H9 (cell line): ENCODE measurements at regions not wholly inside any gene's neighbourhood (a gene's known extent, or its start where the extent isn't known, plus 50 kb on each side); places are given as distances from the start of the nearest gene placed in this dataset.

Experiments
- DNase-seq: peaks from one replicate; pipeline ENCODE4 v3.0.0-alpha.2; 2017
- H2AFZ ChIP-seq: one replicate; pipeline ENCODE4 v1.6.1; 2013; ENCODE audit warnings: mild to moderate bottlenecking, low read length, control low read depth, moderate library complexity
- H2AK5ac ChIP-seq: 2 replicates; pipeline ENCODE4 v1.6.1; 2013; ENCODE audit warnings: low read length, control low read depth, mixed read lengths; ENCODE audit not compliant: insufficient read length
- H2BK120ac ChIP-seq: one replicate; pipeline ENCODE4 v1.6.1; 2013; ENCODE audit warnings: low read depth, mild to moderate bottlenecking, low read length, control low read depth, inconsistent platforms; ENCODE audit not compliant: poor library complexity, severe bottlenecking
- H2BK12ac ChIP-seq: 2 replicates; pipeline ENCODE4 v1.6.1; 2013; ENCODE audit warnings: low read length, control low read depth, mixed read lengths, low read depth; ENCODE audit not compliant: insufficient read length
- H2BK15ac ChIP-seq: 2 replicates; pipeline ENCODE4 v1.6.1; 2013; ENCODE audit warnings: low read depth, low read length, control low read depth
- H2BK20ac ChIP-seq: one replicate; pipeline ENCODE4 v1.6.1; 2013; ENCODE audit warnings: low read depth, mild to moderate bottlenecking, low read length, control low read depth, inconsistent platforms; ENCODE audit not compliant: poor library complexity, severe bottlenecking
- H2BK5ac ChIP-seq: 2 replicates; pipeline ENCODE4 v1.6.1; 2013; ENCODE audit warnings: low read length, control low read depth, mixed read lengths; ENCODE audit not compliant: insufficient read length
- H3K14ac ChIP-seq: 2 replicates; pipeline ENCODE4 v1.6.1; 2013; ENCODE audit warnings: low read length, control low read depth; ENCODE audit not compliant: insufficient read depth
- H3K18ac ChIP-seq: 2 replicates; pipeline ENCODE4 v1.6.1; 2013; ENCODE audit warnings: low read depth, mild to moderate bottlenecking, mixed read lengths, low read length, control low read depth; ENCODE audit not compliant: insufficient read length
- H3K23ac ChIP-seq: 2 replicates; pipeline ENCODE4 v1.6.1; 2013; ENCODE audit warnings: low read length, control low read depth, mixed read lengths, low read depth; ENCODE audit not compliant: insufficient read length
- H3K23me2 ChIP-seq: 2 replicates; pipeline ENCODE4 v1.6.1; 2013; ENCODE audit warnings: low read depth, mild to moderate bottlenecking, mixed read lengths, low read length, control low read depth; ENCODE audit not compliant: insufficient read length, poor library complexity, severe bottlenecking
- H3K27ac ChIP-seq: 2 replicates; pipeline ENCODE4 v1.5.1; 2013; ENCODE audit warnings: low read length, control low read depth, mixed read lengths, low read depth; ENCODE audit not compliant: insufficient read length
- H3K27me3 ChIP-seq: 2 replicates; pipeline ENCODE4 v1.6.1; 2013; ENCODE audit warnings: low read length, control low read depth, inconsistent platforms; ENCODE audit not compliant: insufficient read depth
- H3K4ac ChIP-seq: 2 replicates; pipeline ENCODE4 v1.6.1; 2013; ENCODE audit warnings: low read depth, mild to moderate bottlenecking, control low read depth, inconsistent platforms, low read length, moderate library complexity
- H3K4me1 ChIP-seq: 2 replicates; pipeline ENCODE4 v1.6.1; 2013; ENCODE audit warnings: low read length, control low read depth, inconsistent platforms; ENCODE audit not compliant: insufficient read depth
- H3K4me2 ChIP-seq: 2 replicates; pipeline ENCODE4 v1.6.1; 2013; ENCODE audit warnings: low read length, control low read depth, mixed read lengths; ENCODE audit not compliant: insufficient read length, insufficient read depth
- H3K56ac ChIP-seq: 2 replicates; pipeline ENCODE4 v1.6.1; 2013; ENCODE audit warnings: low read depth, mild to moderate bottlenecking, mixed read lengths, low read length, control low read depth; ENCODE audit not compliant: insufficient read length
- H3K79me1 ChIP-seq: 2 replicates; pipeline ENCODE4 v1.6.1; 2013; ENCODE audit warnings: low read depth, mild to moderate bottlenecking, moderate library complexity, low read length, control low read depth, inconsistent platforms; ENCODE audit not compliant: insufficient read depth, poor library complexity, severe bottlenecking
- H3K79me2 ChIP-seq: 2 replicates; pipeline ENCODE4 v1.6.1; 2013; ENCODE audit warnings: low read length, control low read depth, inconsistent platforms; ENCODE audit not compliant: insufficient read depth
- H3K9ac ChIP-seq: 2 replicates; pipeline ENCODE4 v1.6.1; 2013; ENCODE audit warnings: low read length, control low read depth, mixed read lengths; ENCODE audit not compliant: insufficient read length; ENCODE audit errors: extremely low read depth
- H3K9me3 ChIP-seq: one replicate; pipeline ENCODE4 v1.6.1; 2013; ENCODE audit warnings: low read depth, low read length, inconsistent platforms; ENCODE audit not compliant: control insufficient read depth
- H3T11ph ChIP-seq: one replicate; pipeline ENCODE4 v1.6.1; 2013; ENCODE audit warnings: mild to moderate bottlenecking, low read length, control low read depth, inconsistent platforms
- H4K20me1 ChIP-seq: one replicate; pipeline ENCODE4 v1.6.1; 2013; ENCODE audit not compliant: control insufficient read depth, insufficient read length, insufficient read depth
- H4K5ac ChIP-seq: 2 replicates; pipeline ENCODE4 v1.6.1; 2013; ENCODE audit warnings: low read depth, mild to moderate bottlenecking, mixed read lengths, low read length, control low read depth; ENCODE audit not compliant: insufficient read length
- H4K8ac ChIP-seq: replicated peaks from 2 replicates; pipeline ENCODE4 v1.6.1; 2013; ENCODE audit warnings: low read length, control low read depth, mixed read lengths, low read depth; ENCODE audit not compliant: insufficient read length
- H4K91ac ChIP-seq: 2 replicates; pipeline ENCODE4 v1.6.1; 2013; ENCODE audit warnings: low read depth, mild to moderate bottlenecking, moderate library complexity, mixed read lengths, low read length, control low read depth; ENCODE audit not compliant: insufficient read length
- H3K27ac Mint-ChIP-seq, 3 experiments: 2 replicates in 2 of 3; 3 replicates in 1 of 3; pipeline ENCODE4 v1.8.0; 2020 to 2021; ENCODE audit warnings: mixed read lengths in 3 of 3, mild to moderate bottlenecking in 1 of 3, moderate library complexity in 1 of 3
- H3K27me3 Mint-ChIP-seq: 2 replicates; pipeline ENCODE4 v1.8.0; 2021; ENCODE audit warnings: low read depth, mild to moderate bottlenecking, moderate library complexity, mixed read lengths
- H3K36me3 Mint-ChIP-seq, 3 experiments: 2 replicates in 2 of 3; 3 replicates in 1 of 3; pipeline ENCODE4 v1.8.0; 2020 to 2021; ENCODE audit warnings: low read depth in 3 of 3, mixed read lengths in 3 of 3; ENCODE audit not compliant: insufficient read depth in 1 of 3
- H3K4me1 Mint-ChIP-seq, 2 experiments: 2 replicates each; pipeline ENCODE4 v1.8.0; 2020; ENCODE audit warnings: mixed read lengths in 2 of 2
- H3K4me3 Mint-ChIP-seq, 2 experiments: 2 replicates in 1 of 2; 3 replicates in 1 of 2; pipeline ENCODE4 v1.8.0; 2020 to 2021; ENCODE audit warnings: mild to moderate bottlenecking in 2 of 2, mixed read lengths in 2 of 2, moderate library complexity in 1 of 2
- H3K9me3 Mint-ChIP-seq, 2 experiments: 2 replicates in 1 of 2; 3 replicates in 1 of 2; pipeline ENCODE4 v1.8.0; 2020; ENCODE audit warnings: mild to moderate bottlenecking in 2 of 2, mixed read lengths in 2 of 2, moderate library complexity in 1 of 2
- CTCF ChIP-seq: fragments of 200-600 bp; sonication (generic); conservative IDR thresholded peaks from 3 replicates; pipeline ENCODE4 v1.8.0; 2021; ENCODE audit warnings: antibody characterized with exemption, mild to moderate bottlenecking
- WGBS: extraction: QIAGEN DNeasy Blood & Tissue Kit; methylation state at CpG from one replicate; pipeline ENCODE4 v1.1.7; 2013; ENCODE audit warnings: missing lambda C conversion rate, low lambda C conversion rate, mixed read lengths; ENCODE audit not compliant: insufficient read length; ENCODE audit errors: extremely low coverage; 5-methylcytosine and 5-hydroxymethylcytosine counted together

- no peak overlapping the region for H4K91ac ChIP-seq
- no peak overlapping the region for H3K23ac ChIP-seq
- no peak overlapping the region for H4K5ac ChIP-seq
- no peak overlapping the region for H3K9ac ChIP-seq
- no peaks in the 10 kb centered on the region for H3K79me2 ChIP-seq
- no peaks in the 10 kb centered on the region for H3K9me3 ChIP-seq
- H2BK120ac ChIP-seq: no peak overlapping the region
- no peak overlapping the region for H3K4me2 ChIP-seq
- no peak overlapping the region for H4K8ac ChIP-seq
- no peaks in the 10 kb centered on the region for H3K27me3 Mint-ChIP-seq
- H4K20me1 ChIP-seq: no peaks in the 10 kb centered on the region
- peaks cover 3 to 5% of the 10 kb centered on the region in 2 experiments; a peak in 3 of 4 replicates for H3K4me1 Mint-ChIP-seq
- H3K4ac ChIP-seq: no peak overlapping the region
- H3K4me3 Mint-ChIP-seq: no peak overlapping the region
- no peak overlapping the region for H2BK20ac ChIP-seq
- H3K4me1 ChIP-seq: no peaks in the 10 kb centered on the region
- H2AK5ac ChIP-seq: no peak overlapping the region
- no peak overlapping the region for H3K27ac ChIP-seq
- no peaks in the 10 kb centered on the region for H3K36me3 Mint-ChIP-seq
- no peak overlapping the region for H3T11ph ChIP-seq
- no CpG with 5 or more reads among the region's 2 CpGs for WGBS
- no peaks in the 10 kb centered on the region for H3K9me3 Mint-ChIP-seq
- H3K23me2 ChIP-seq: no peaks in the 10 kb centered on the region
- no peak for TF ChIP-seq CTCF
- H3K27ac Mint-ChIP-seq: 0 out of 7 replicates have a peak overlapping the region, but pooled peaks of 1 of the 3 experiments have one; percentile 40
- H2BK12ac ChIP-seq: no peak overlapping the region
- DNase-seq: no peak
- no peaks in the 10 kb centered on the region for H3K79me1 ChIP-seq
- no peak overlapping the region for H2BK15ac ChIP-seq
- no peak overlapping the region for H3K14ac ChIP-seq
- H3K56ac ChIP-seq: no peak overlapping the region
- no peak overlapping the region for H2BK5ac ChIP-seq
- no peaks in the 10 kb centered on the region for H3K27me3 ChIP-seq
- H2AFZ ChIP-seq: no peak overlapping the region
- no peak overlapping the region for H3K18ac ChIP-seq
Observed at GRCh38 chr13:85529218-85529594, 270.0 kb downstream of the SLITRK6 start.
